SIG-M5 treated with dmso at 0.1 percent for 504 hours (cell line): ENCODE measurements at regions not wholly inside any gene's neighbourhood (a gene's known extent, or its start where the extent isn't known, plus 50 kb on each side); places are given as distances from the start of the nearest gene placed in this dataset.
"Not testable (repeated sequence)": the region's sequence is repeated elsewhere in the genome, so short reads cannot be mapped to it uniquely, and the experiment has no call there.

Experiments used
- DNase-seq: peaks from one replicate; lab custom pipeline; 2025; ENCODE audit not compliant: unreplicated experiment; lab: John Stamatoyannopoulos, UW

DNA sequence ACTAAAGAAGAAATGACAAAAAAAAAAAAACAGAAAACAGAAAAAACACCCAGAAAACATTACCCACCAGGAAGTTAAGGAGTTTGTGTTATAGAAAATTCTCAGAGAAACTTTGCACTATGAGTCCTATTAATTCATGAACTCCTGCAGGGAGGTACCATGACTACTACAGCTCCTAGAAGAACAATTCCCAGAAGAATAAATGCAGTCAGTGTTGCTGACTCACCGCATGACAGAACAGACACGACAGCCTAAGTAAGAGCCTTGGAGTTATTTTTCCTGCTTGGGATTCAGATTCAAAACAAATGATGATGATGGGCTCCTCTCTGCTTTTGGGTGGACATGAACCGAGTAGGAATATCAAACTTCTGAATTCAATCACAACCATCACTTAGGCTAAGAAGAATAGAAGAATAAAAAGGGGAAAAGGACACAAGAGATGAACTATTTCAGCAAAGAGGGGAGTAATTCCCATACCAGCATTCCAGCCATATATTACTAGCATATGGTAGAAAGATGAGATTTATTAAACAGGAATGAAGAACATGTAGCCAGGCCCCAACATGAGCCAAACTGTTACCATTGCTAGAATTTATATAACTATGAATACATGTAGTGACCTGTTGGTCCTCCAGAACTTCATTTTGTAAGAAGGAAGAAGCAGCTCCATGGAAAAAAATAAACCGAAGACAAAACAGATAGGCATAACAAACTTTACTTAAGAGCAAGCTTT, 209.6 kb upstream of the PDE4D start:
- DNase-seq: no peak

- DNase-seq: no peak
These were observed 208.0 kb upstream of the PDE4D start for GRCh38 chr5:60101573-60101972.

- DNase-seq: no peak
These were observed 199.3 kb upstream of the PDE4D start for GRCh38 chr5:60092671-60093422.

DNA sequence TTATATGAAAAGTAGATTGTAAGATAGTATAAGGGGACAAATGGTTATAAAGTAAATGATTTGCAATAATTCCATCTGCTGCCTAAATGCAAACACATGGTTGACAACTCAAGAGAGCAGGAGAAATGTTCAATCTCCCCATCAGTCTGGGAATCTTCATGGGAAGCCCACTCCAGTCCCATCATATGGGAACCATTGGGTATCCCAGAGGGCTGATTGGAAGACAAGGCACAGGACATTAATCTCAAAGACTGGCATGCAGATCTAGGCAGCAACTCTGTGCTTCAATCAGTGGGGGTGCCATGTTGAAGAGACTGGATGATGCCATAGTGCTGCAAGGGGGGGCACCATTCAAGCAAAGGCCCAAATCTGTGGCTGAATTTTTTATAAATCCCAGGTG, 193.1 kb upstream of the PDE4D start:
- no peak for DNase-seq

- DNase-seq: no peak
These were observed 190.7 kb upstream of the PDE4D start for GRCh38 chr5:60084226-60084625.

- DNase-seq: no peak
These were observed 183.8 kb upstream of the PDE4D start for GRCh38 chr5:60077292-60077691.

- DNase-seq: no peak
These were observed 183.2 kb upstream of the PDE4D start for GRCh38 chr5:60076746-60077145.

GRCh38 chr5:60066502-60066901, 173.0 kb upstream of the PDE4D start:
- DNase-seq: no peak

- no peak for DNase-seq
These were observed 166.9 kb upstream of the PDE4D start for GRCh38 chr5:60060389-60060788.

- no peak for DNase-seq
These were observed 162.7 kb upstream of the PDE4D start for GRCh38 chr5:60056191-60056590.

DNA sequence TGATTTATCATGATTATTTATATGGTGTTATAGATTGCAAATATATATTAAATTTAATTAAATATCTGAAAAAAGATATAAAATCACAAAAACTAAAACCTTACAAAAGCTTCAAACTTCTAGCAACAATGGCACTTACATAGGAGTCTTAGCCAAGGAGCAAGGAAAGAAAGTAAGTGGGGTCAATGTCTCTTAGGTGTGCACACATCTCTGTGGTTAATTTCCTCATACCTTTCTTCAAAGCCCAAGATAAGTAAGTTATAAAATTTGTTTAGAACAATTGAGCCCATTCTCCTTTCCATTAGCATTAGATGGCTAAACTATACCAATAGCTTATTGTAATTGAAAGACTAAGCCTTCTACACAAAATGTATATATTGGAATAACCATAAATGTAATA, 161.6 kb upstream of the PDE4D start:
- no peak for DNase-seq

DNA sequence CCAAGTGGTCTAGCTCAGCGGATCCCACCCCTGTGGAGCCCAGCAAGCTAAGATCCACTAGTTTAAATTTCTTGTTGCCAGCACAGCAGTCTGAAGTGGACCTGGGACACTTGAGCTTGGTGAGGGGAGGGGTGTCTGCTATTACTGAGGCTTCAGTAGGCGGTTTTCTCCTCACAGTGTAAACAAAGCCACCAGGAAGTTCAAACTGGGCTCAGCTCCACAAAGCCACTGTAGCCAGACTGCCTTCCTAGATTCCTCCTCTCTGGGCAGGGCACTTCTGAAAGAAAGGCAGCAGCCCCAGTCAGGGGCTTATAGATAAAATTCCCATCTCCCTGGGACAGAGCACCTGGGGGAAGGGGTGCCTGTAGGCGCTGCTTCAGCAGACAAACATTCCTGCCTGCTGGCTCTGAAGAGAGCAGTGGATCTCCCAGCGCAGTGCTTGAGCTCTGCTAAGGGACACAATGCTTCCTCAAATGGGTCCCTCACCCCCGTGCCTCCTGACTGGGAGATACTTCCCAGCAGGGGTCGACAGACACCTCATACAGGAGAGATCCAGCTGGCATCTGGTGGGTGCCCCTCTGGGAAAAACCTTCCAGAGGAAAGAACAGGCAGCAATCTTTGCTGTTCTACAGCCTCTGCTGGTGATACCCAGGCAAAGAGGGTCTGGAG, 148.6 kb upstream of the PDE4D start:
- DNase-seq: not testable (repeated sequence)

GRCh38 chr5:60041508-60041907, 148.0 kb upstream of the PDE4D start:
- not testable (repeated sequence) for DNase-seq

DNA sequence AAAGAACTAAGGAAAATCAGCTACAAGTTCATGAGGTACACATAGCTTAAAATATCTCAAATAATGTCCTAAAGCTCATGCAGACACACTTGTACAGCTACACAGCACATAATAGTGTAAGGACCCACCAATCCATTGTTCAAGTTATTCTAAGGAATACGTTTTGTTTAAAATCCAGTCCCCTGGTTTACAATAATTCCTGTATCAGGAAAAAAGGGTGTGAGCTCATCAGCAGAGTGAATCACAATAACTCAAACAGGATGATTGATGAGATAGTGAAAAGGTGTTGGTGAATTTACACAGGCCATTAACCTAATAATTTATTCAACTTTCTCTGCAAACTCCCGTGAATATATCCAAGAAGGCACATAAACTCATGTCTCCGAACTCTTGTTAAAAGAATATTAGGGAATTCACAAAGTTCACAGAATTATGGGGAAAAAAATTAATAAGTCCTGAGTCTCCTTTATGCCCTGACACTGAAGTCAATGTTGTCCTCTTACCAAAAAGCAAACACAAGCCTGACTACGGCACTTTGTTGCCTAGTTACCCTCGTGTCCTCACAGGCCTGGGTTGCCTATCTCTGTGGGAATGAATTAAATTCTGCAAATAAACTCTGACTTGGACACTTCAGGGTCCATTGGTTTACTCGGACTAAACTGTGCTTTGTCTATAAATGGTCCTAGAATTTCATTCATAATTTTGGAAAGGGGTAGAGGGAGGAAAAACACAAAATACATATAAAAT, 142.8 kb upstream of the PDE4D start:
- no peak for DNase-seq

GRCh38 chr5:60026161-60026560, 132.6 kb upstream of the PDE4D start:
- DNase-seq: no peak

DNA sequence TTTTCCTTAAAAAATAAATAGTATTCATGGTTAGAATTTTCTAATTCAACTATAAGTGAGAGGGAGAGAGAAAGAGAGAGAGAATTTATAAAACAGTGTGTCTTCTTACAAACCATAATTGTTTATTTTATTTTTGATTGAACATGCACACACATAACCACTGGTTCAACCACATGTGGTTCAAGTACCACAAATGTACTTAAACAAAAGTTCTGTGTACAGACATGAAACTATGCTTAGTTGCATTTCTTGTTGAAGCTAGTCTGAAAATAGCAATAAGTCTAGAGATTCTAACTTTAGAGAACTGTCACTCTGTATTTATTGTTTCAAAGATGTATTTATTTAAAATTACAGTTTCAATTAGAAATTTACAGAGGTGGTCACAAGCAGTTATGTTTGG, 130.6 kb upstream of the PDE4D start:
- no peak for DNase-seq

DNA sequence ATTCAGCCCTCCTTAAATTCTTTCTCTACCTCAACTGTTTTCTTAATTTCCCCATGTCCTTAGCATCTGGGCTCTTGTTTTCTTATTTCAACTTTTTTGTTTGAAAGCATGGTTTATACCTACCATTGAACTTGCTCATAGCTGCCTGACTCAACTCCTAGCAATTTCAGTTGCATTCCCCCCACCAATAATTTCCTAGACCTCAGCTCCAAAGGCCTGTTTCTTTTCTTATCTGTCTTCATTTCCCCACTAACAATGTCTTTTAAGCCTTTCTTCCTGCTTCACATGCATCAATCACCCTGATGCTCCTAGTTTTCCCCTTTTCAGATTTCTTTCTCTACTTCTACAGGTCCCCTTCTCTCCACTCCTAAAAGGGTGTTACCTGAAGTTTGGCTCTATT, 129.7 kb upstream of the PDE4D start:
- DNase-seq: no peak

DNA sequence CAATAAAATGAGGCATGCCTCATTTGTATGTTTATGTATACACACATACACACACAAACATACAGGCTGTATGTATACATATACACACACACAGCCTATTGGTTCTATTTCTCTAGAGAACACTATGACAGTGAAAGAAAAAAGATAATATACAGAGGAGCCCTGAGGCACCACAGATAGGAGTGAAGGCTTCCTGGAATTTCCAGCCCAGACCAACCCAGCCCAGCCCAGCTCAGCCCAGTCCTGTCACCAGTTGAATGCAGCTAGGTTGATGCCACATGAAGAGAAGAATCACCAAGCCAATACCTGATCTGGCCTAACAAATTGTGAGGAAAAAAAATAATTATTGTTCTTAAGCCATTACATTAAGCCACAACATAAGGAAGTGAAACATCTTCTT, 126.9 kb upstream of the PDE4D start:
- DNase-seq: no peak

- DNase-seq: not testable (repeated sequence)
These were observed 125.4 kb upstream of the PDE4D start for GRCh38 chr5:60018960-60019359.

DNA sequence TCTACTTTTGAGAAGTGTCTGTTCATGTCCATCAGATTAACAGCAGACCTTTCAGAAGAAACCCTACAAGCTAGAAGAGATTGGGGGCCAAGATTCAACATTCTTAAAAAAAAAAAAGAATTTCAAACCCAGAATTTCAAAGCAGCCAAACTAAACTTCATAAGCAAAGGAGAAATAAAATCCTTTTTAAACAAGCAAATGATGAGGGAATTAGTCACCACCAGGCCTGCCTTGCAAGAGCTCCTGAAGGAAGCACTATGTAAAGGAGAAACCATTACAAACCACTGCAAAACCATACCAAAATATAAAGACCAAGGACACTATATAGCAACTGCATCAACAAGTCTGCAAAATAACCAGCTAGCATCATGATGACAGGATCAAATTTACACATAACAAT, 124.6 kb upstream of the PDE4D start:
- DNase-seq: no peak

GRCh38 chr5:60014331-60014730, 120.8 kb upstream of the PDE4D start:
- DNase-seq: no peak
